NOMO-1 treated with DMSO at 0.1 percent for 48 hours (cell line): ENCODE measurements at regions not wholly inside any gene's neighbourhood (a gene's known extent, or its start where the extent isn't known, plus 50 kb on each side); places are given as distances from the start of the nearest gene placed in this dataset.

Source experiments
- DNase-seq: peaks from one replicate; lab custom pipeline; 2025; ENCODE audit not compliant: unreplicated experiment; lab: John Stamatoyannopoulos, UW

GRCh38 chr4:136699905-136700304, 832.4 kb downstream of the PCDH18 start:
- DNase-seq = no peak

GRCh38 chr4:136691607-136692006, 840.7 kb downstream of the PCDH18 start:
- DNase-seq = no peak

- DNase-seq = no peak
Measured at GRCh38 chr4:136690360-136690759, 841.9 kb downstream of the PCDH18 start.

GRCh38 chr4:136687596-136687995, 844.7 kb downstream of the PCDH18 start:
- DNase-seq = no peak

- no peak for DNase-seq
Measured at GRCh38 chr4:136687118-136687517, 845.2 kb downstream of the PCDH18 start.

- no peak for DNase-seq
Measured at GRCh38 chr4:136680761-136681160, 851.5 kb downstream of the PCDH18 start.

- no peak for DNase-seq
Measured at GRCh38 chr4:136680271-136680670, 852.0 kb downstream of the PCDH18 start.

GRCh38 chr4:136670265-136670664, 862.0 kb downstream of the PCDH18 start:
- DNase-seq = no peak

GRCh38 chr4:136664988-136665387, 867.3 kb downstream of the PCDH18 start:
- no peak for DNase-seq

- no peak for DNase-seq
Measured at GRCh38 chr4:136662539-136662938, 869.8 kb downstream of the PCDH18 start.

- no peak for DNase-seq
Measured at GRCh38 chr4:136653640-136654406, 878.5 kb downstream of the PCDH18 start.

GRCh38 chr4:136651932-136652331, 880.4 kb downstream of the PCDH18 start:
- DNase-seq = no peak

GRCh38 chr4:136651278-136651667, 881.0 kb downstream of the PCDH18 start:
- no peak for DNase-seq

- DNase-seq = no peak
Measured at GRCh38 chr4:136650541-136651277, 881.6 kb downstream of the PCDH18 start.

- DNase-seq = no peak
Measured at GRCh38 chr4:136644279-136644678, 888.0 kb downstream of the PCDH18 start.

GRCh38 chr4:136643416-136643815, 888.9 kb downstream of the PCDH18 start:
- no peak for DNase-seq

GRCh38 chr4:136637071-136637777, 895.1 kb downstream of the PCDH18 start:
- no peak for DNase-seq

- no peak for DNase-seq
Measured at GRCh38 chr4:136636155-136636554, 896.1 kb downstream of the PCDH18 start.

- no peak for DNase-seq
Measured at GRCh38 chr4:136634121-136634520, 898.2 kb downstream of the PCDH18 start.

- DNase-seq = no peak
Measured at GRCh38 chr4:136599890-136600289, 932.4 kb downstream of the PCDH18 start.

GRCh38 chr4:136590440-136590839, 941.9 kb downstream of the PCDH18 start:
- DNase-seq = no peak

- no peak for DNase-seq
Measured at GRCh38 chr4:136583567-136583966, 948.7 kb downstream of the PCDH18 start.
